ENCODE measurements at regions not wholly inside any gene's neighbourhood (a gene's known extent, or its start where the extent isn't known, plus 50 kb on each side); places are given as distances from the start of the nearest gene placed in this dataset.
A peak's percentile ranks its signal among the peaks of the same experiment; 100 is the strongest.
"Not testable (repeated sequence)": the region's sequence is repeated elsewhere in the genome, so short reads cannot be mapped to it uniquely, and the experiment has no call there.

DNA sequence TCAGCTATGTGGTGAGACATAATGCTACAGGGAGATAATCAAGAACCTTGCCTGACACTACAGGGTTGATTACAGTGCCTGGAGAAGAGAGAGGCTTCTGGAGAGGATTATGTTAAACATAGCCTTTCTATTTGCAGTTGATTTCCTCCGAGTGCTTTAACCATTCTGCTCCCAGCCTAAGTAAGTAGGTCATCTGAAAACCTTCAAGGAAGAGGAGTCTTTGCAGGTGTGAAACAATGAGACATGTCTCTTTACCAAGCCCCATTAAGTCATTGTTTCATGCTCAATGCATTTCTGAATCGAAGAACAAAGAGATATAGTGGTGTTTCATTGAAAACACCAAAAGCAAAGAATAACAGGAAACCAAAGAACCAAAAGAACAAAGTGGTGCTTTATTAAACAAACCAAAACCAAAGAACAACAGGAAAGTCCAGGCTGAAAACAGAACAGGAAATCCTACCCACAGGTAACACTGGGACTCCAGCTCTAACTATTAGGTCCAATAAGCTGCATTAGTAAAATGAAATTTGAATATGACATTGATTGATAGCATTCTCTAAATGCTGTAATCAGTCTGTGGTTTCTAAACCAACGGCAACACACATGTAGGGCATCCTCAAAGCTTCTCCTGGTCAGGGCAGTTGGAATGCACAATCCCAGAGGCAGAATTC lies 113.3 kb upstream of the SPATA31D4 start:
- DNase-seq, result peak; percentile 25

DNA sequence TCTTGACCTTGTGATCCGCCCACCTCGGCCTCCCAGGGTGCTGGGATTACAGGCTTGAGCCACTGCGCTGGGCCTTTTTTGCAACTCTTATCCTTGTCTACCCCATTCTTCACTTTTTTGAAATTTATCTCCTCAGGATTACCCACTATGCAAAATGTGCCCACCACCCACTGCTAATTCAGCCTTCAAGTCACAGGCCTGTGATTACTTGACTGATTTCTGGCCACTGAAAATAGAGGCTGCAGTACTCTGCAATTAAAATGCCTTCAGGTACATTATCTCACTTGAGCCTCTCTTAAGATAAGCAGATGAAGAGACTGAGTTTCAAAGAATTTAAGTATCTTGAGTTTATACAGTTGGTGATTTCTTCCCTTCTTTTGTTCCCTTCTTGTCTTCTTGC lies 112.4 kb upstream of the SPATA31D4 start:
- DNase-seq, result no peak

DNA sequence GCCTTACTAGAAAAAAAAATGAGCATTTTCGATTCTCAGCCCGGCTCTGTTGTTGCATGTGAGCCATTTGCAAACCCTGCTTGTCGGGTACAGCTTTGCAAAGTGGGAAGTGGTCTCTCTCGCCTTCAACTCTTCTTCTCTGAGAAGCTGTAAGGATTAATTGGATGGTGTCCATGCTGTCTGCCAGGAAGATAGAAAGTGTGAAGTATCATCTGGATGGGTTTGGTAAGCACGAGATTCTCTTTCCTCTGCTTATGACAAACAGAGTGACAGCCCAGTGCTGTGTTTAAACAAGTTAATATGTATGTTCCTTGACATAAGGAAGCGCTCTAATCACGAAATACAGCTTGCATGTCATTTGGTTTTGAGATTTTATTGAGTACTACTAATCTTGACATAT lies 109.1 kb upstream of the SPATA31D4 start:
- DNase-seq, result no peak

DNA sequence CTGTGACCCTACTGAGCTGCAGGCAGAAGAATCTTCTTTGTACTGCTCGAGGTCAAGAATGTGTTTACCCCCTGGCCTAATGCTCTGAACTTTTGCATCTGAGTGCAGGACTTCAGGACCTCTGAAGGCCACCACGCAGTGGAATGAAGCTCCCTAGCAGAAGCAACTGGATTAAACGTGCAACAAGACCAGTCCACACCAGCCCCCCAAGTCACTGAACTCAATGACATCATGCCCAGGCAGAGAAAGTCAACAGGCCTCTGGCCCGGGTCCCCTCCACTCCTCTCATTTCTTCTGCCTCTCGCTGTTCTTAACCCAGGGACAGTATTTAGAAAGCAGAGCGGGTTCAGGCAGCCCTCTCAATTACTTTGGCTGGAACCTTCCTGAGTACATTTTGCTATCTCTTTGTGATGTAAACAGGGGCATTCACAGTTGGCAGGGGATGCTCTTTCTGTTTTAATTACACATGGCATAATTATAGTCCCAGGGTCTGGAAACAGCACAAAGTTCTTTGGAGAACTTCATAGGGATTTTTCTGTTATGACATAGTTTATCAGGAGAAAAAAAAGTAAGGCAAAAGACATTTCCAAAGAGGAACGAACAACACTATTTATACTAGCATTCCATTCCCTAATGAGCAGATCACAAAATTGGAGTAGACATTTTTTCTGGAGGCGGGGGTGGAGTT lies 108.2 kb upstream of the SPATA31D4 start:
- DNase-seq, result no peak

DNA sequence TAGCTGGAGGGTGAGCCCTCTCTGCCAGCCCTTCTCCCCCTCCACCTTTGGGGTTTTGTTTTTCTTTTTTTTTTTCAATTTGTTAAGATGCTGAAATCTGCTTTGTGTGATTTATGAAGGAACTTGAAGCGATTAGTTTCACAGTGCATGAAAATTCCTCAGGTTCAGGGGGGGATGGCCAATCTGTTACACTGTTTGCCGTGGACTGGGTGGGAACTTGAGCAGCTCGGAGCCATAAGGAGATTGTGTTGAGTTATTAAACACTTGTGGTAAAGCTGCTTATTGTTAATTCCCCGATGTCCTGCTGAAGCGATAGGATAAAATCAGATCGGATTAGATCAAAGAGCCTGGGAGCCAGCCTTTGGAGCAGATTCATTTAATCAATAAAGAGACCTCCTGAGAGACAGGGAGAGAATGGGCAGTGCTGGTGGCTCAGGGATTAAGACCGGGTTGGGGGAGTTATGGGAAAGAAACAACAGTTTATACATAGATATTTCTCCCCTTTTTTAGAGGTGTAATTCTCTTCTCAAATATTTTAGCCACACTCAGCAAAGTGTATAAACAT lies 105.8 kb upstream of the SPATA31D4 start:
- DNase-seq, result no peak

DNA sequence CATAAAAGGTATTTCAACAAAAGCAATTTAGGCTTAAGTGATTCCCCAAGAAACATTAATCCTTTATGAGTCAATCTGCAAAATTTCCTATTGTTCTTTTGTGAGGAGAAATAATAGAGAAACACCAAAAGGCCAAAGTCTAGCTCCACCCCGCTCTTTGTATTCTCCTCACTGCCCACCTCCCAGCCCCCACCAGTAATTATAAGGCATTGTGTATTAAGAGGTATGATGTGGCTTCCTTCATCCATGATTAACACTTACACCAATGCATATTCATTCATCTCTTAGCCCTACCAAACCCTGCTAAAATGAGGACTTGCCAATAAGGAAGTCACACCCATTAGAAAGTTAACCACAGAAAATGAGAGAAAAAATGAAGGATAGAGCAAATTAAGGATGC lies 105.3 kb upstream of the SPATA31D4 start:
- no peak for DNase-seq

DNA sequence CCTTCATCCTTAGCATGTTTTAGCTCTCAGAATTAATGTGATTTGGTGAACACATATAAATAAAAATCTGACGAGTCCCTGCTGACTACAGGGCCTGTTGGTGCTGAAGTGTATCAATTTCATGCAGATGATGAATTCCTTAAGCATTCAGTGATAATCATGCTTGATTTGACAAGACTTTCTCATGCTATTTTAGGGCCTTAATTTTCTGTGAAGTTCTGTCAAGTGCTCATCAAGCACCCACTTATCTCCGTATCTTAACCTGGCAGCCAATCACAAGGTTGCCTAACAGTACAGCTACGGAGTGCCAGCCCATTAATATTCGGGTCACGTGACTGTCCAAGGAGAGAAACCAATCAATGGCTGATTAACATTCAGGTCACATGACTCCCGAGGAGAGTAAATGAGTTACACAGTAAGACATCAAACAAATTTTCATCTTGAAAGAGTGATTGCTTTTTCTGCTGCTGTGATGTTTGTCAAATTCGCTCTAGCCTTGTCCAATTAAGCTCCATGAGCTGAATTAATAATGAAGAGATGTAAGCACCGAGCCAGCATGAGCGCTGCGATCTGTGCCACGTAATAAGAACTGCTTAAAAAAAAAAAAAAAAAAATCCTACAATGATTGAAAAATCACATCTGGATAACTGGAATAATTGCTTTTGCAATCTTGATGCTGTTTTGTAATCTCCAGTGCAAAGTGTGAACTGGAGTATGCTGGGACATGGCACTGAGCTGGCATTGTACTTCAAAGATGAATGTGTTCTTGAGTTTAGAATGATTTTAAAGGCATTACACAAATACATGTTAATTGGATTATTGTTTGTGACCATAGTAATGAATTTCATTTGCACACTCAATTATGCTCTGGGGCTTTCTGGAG lies 104.3 kb upstream of the SPATA31D4 start:
- no peak for DNase-seq

DNA sequence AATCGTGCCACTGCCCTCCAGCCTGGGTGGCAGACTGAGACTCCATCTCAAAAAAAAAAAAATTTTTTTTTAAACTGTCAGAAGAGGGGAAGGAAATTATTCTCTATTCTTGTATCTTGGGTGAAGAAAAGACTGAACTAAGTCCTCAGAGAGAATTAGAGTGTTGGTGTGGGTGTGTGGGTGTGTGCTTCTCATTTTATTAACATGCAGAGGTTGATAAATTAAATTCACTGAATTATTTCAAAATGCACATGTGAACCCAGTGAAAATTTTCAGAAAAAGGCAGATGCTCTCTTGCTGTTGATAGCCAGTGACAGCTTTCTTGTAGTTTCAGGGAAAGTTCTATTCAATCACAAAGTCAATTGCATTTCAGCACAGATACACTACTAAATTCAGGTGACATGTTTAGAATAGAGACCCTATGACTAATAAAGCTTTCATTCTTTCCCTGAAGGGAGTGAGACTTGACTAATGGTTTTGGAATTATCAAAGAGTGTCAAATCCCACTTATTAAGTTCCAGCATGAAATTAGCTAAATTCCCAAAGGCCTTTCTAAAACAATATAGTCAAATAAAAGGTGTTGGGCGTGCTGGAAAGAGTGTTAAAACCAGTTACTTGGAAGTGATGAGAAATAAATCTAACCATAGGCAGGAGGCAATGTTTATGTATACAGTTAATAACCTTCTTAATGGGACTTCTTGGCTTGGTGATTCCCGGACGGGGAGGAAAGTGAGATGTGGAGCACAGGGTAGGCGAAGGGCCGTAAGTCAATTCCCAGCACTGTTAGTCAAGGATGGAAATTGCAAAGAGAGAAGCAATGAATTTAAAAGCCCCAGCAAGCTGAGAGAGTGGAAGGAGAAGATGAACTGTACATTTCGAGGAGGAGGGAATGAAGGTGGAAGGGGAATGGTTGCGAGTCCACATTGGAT lies 103.2 kb upstream of the SPATA31D4 start:
- no peak for DNase-seq

DNA sequence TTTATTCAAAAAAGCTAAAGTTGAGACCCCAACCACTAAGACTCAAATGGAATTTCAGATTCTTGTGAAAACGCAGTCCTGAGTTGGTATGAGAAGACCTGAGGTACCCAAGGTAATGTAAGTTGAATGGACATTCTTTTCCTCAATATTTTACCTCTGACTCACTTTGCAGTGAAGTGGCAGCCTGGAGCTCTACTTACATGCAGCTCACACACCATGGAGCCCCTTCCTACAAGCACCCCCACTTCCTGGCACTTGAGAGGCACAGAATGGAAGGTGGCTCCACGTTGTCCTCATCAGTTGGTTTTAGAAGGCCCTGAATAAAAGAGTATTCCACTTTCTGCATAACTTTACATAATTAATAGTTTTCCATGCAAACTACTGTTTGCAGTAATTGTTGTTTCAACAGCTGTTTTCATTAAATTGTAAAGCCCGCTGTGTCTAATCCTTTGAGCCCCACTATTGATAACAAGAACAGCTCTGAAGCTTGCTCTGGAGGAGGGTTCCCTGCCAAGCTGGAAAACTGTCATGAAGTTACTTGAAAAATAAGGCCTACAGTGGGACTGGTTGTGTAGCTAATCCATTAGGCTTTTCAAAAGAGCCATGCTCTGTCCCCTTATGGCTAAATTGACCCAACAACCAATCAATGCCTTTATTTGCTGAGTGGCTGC lies 102.2 kb upstream of the SPATA31D4 start:
- no peak for DNase-seq

DNA sequence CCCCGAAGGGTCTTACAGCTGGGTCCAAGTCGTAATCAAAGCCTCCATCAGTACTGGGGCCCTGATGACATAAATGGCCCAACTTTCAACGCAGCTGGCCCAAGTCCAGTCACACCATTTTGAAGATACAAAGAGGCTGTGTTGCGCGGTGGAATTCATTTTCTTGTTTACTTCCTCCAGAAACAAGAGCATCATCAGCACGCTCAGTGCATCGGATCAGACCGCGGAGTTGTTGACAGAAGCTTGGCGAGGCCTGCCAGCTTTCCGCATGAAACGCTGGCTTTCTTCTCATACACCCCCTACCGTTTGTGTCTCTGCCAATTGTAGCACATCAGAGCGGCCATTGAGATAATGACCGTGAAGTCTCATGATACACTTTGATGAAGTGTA lies 101.7 kb upstream of the SPATA31D4 start:
- DNase-seq, result no peak

DNA sequence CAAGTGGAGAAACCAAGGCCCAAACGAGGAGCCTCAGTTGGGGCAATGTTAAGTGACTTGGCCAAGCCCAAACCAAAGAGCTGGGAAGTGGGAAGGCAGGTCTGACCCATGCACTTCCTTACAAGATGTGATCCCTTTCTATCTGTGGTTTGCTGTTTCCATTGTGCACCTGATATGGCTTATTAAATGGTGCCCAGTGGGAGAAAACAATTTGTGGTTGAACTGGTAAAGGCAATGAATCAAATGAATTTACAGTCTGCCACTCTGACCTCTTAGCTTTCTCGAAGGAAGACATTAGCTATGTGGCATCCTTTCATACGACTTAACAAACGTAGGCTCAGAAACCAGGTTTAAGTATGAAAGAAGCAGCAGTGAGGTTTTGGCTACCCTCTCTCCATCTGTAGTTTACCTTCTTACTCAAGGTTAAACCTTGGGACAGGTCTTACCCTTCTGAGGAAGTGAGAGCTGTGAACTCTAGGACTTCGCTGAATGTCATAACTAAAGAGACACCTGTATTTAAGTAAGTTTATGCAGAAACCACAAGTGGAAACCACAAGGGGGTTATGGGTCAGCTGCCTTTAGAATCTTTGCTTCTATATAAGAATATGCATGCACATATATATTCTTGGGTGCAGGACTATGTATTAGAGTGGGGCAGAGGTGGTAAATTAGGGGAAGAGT lies 100.5 kb upstream of the SPATA31D4 start:
- no peak for DNase-seq

DNA sequence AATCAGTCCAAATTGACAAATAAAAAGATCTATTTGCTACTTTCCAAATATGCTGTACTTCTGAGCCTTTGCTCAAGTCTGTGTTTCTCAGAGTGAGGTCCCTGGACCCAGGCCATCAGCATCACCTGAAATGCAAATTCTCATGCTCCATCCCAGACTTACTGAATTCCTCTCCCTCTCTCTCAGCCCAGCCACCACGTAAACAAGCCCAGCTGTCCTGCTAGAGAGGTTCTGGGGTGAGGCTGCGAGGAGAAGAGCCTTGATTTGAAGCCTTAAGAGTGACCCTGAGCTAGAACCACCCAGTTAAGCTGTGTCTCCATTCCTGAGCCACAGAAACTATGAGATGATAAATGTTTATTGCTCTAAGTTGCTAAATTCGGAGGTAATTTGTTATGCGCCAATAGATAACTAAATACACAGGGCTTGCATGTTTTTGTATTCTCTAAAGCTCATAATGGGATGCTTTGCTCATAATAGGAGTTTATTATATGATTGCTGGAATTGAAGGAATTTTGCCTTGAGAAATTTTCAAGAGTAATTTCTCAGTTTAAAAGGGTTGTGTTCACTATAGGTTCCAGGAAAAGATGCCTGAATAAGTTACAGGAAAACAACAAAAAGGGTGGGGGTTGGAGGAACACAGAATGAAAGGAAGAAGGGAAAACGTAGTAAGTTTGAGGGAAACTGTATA lies 98.9 kb upstream of the SPATA31D4 start:
- DNase-seq, result no peak

DNA sequence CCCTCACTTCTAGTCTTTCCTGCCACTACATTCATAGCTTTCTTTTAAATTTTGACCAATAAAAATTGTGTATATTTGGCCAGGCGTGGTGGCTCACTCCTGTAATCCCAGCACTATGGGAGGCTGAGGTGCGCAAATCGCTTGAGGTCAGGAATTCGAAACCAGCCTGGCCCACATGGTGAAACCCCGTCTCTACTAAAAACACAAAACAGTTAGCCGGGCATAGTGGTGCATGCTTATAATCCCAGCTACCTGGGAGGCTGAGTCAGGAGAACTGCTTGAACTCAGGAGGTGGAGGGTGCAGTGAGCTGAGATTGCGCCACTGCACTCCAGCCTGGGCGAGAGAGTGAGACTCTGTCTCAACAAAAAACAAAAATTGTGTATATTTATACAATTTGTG lies 97.8 kb upstream of the SPATA31D4 start:
- not testable (repeated sequence) for DNase-seq

DNA sequence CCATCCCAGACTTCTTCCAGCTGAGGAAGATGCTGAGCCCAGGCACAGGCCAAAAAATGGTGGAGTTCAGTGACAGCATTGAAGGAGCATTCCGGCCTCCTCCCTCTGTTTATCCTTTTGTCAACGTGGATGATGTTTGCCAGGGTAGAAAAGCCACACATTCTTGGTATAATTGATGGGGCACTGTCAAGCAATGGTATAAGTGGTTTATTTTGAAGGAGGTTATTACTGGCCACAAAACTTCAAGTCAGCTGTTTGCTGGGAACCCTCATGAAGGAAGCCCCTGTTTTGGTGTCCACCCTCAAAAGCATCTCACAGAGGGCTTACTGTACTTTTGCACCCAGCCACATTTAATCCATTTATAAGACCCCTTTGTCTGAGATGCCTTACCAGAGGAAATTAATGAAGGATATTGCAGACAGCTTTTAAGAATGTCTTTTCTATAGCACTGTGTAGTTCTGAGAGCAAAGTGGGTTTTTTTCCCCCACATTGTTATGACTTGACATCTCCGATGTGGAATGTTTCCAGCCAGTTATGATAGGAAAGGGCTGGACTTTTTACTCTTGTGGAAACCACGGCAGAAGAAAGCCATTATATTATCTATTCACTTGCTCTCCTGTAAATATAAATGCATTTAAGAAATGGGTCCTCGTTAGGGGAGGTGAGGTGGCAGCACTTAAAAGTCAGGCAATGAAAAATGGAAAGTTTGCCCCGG lies 95.5 kb upstream of the SPATA31D4 start:
- no peak for DNase-seq

DNA sequence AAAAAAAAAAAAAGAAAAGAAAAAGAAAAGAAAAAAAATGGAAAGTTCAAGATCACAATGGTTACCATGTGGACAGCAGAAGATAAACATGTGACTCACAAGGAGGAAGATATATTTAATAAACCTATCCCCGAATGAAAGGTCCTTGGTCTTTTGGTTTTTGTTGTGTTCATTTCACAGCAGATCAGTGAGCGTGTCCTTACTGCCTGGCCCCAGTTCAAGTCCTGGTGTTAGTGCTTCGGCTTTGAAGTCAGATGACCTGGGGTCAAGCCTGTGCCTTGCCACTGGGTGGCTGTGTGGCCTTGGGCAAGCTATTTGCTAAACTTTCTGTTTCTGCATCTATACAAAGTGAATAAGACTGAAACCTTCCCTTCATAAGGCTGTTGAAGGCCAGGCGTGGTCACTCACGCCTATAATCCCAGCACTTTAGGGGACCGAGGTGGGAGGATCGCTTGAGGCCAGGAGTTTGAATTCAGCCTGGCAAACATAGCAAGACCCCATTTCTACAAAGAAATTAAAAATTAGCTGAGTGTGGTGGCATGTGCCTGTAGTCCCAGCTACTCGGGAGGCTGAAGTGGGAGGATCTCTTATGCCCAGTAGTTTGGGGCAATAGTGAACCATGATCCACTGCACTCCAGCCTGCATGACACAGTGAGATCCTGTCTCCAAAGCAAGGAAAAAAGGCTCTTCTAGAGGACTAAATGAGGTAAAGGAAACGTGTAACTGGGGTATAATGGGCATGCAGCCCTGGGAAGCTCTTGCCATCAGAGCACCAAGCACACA lies 94.5 kb upstream of the SPATA31D4 start:
- DNase-seq, result no peak

DNA sequence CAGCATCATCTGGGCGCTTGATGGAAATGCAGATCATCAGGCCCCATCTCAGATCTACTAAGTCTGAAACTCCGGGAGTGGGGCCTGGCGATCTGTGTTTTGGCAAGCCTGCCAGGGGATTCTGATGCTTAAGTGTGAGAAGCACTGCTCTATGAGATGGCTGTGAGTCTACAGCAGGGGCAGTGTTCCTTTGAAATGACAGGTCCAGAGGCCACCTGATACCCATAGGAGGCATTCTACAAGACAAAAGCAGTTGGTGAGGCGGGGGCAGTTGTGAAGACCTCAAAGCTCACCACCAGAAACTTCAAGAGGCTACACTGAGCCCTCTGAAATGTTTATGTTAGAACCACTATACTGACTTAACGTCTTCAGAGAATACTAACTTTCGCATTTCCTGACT lies 86.9 kb upstream of the SPATA31D4 start:
- no peak for DNase-seq

DNA sequence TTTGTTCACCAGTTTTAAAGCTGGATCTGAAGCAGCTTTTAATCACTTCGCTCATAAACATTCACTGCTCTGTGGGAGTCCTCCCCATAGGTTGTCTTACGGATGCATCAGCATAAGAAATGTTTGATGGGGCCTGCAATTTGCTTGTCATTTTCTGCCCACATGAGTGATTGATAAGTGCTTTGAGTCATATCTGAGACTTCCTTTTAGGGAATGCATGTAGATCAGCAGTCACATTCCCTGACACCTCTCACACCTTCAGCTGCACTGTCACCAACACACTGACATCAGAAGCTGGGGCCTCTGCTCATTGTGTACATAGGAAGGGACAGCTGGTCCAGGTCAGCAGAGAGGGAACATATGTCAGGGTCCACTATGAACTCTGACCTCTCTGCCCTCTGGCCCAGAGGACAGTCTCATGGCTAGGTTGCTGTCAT lies 84.1 kb upstream of the SPATA31D4 start:
- no peak for DNase-seq

DNA sequence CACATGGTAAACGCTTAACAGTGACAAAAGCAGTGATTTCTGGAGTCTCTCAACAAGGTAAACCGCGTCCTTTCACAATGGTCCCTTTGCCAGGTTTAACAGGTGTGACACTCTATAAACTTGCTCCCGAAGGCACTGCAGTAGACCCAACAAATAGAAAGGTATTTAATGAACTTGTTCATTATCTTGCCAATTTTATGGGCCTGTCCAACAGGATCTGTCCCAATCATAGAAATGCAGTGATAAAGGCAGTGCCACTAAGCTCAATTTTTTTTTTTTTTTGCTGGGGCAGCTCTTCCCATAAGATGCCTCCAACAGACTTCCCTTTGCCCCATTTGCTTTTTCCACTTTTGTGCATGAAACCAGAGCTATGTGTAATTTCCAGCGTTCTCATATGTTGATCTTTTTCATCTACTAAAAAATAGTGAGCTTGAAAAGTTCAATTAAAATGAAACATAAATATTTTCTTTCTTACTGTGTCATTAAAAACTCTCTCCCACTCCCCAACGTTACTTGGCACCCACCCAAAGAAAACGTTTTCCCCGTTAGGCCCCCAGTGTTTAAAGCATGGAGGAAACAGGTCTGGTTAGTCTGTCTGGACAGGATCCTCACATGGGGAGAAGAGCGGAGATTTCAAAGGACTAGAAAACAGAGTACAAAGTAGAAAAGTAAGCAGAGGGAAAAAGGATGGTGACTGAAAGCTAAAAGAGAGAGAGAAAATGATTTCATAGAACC lies 80.9 kb upstream of the SPATA31D4 start:
- DNase-seq, result no peak

All from hematopoietic multipotent progenitor cell treated with erythropoietin and hydrocortisone succinate and interleukin-3 and kit ligand, for 6 days (in vitro differentiated cells).